HPDE6-E6E7 (cell line): ENCODE measurements at regions not wholly inside any gene's neighbourhood (a gene's known extent, or its start where the extent isn't known, plus 50 kb on each side); places are given as distances from the start of the nearest gene placed in this dataset.

Source experiments
- DNase-seq: peaks from one replicate; pipeline ENCODE4 v3.0.0; 2011; ENCODE audit warnings: missing footprints; ENCODE audit errors: extremely low spot score

- DNase-seq = no peak
Observed at GRCh38 chr4:185987961-185988627, 80.9 kb upstream of the TLR3 start.

- DNase-seq = no peak
Observed at GRCh38 chr4:185991770-185992169, 77.2 kb upstream of the TLR3 start.

GRCh38 chr4:185992585-185992984 lies 76.4 kb upstream of the TLR3 start:
- no peak for DNase-seq

- no peak for DNase-seq
Observed at GRCh38 chr4:185993328-185993973, 75.5 kb upstream of the TLR3 start.

- no peak for DNase-seq
Observed at GRCh38 chr4:185994750-185995149, 74.2 kb upstream of the TLR3 start.

- no peak for DNase-seq
Observed at GRCh38 chr4:185995665-185996064, 73.3 kb upstream of the TLR3 start.

GRCh38 chr4:185997296-185997695 lies 71.7 kb upstream of the TLR3 start:
- DNase-seq = no peak

GRCh38 chr4:185998791-185999190 lies 70.2 kb upstream of the TLR3 start:
- no peak for DNase-seq

GRCh38 chr4:185999207-185999606 lies 69.7 kb upstream of the TLR3 start:
- DNase-seq = no peak

- no peak for DNase-seq
Observed at GRCh38 chr4:186002853-186003252, 66.1 kb upstream of the TLR3 start.

- DNase-seq = no peak
Observed at GRCh38 chr4:186003746-186004145, 65.2 kb upstream of the TLR3 start.

GRCh38 chr4:186008057-186008456 lies 60.9 kb upstream of the TLR3 start:
- no peak for DNase-seq

GRCh38 chr4:186009976-186010375 lies 59.0 kb upstream of the TLR3 start:
- no peak for DNase-seq

- DNase-seq = no peak
Observed at GRCh38 chr4:186010821-186011220, 58.1 kb upstream of the TLR3 start.

- DNase-seq = no peak
Observed at GRCh38 chr4:186012071-186012470, 56.9 kb upstream of the TLR3 start.

GRCh38 chr4:186013419-186014186 lies 55.4 kb upstream of the TLR3 start:
- DNase-seq = no peak

GRCh38 chr4:186015212-186015817 lies 53.6 kb upstream of the TLR3 start:
- DNase-seq = no peak

GRCh38 chr4:186016796-186017195 lies 52.2 kb upstream of the TLR3 start:
- no peak for DNase-seq

- no peak for DNase-seq
Observed at GRCh38 chr4:186017801-186018200, 51.2 kb upstream of the TLR3 start.

- no peak for DNase-seq
Observed at GRCh38 chr4:186018261-186018660, 50.7 kb upstream of the TLR3 start.

GRCh38 chr4:186018784-186019183 lies 50.2 kb upstream of the TLR3 start:
- no peak for DNase-seq
